Keratinocyte (primary cell): ENCODE measurements at regions not wholly inside any gene's neighbourhood (a gene's known extent, or its start where the extent isn't known, plus 50 kb on each side); places are given as distances from the start of the nearest gene placed in this dataset.

Experiments
- DNase-seq: peaks from one replicate; pipeline ENCODE4 v3.0.0-alpha.2; 2011; ENCODE audit warnings: low read depth, missing footprints, low spot score
- FAIRE-seq: peaks from 2 replicates; lab custom pipeline; 2011; peaks lifted over from hg19 to GRCh38; lab: Jason Lieb, UNC
- H2AFZ ChIP-seq: 2 replicates; pipeline ENCODE4 v1.6.0; 2012; ENCODE audit warnings: low read length, control low read depth, inconsistent platforms; ENCODE audit not compliant: control insufficient read depth
- H3K27ac ChIP-seq: 2 replicates; pipeline ENCODE4 v1.5.1; 2011; ENCODE audit warnings: low read length; ENCODE audit not compliant: control insufficient read depth, insufficient read depth
- H3K27me3 ChIP-seq: 3 replicates; pipeline ENCODE4 v1.6.0; 2011; ENCODE audit warnings: low read length; ENCODE audit not compliant: control insufficient read depth, insufficient read depth; ENCODE audit errors: extremely low read depth
- H3K36me3 ChIP-seq, 2 experiments: 2 replicates in 1 of 2; 3 replicates in 1 of 2; pipeline ENCODE4 v1.5.1; 2011; ENCODE audit warnings: low read length in 2 of 2, mild to moderate bottlenecking in 1 of 2; ENCODE audit not compliant: control insufficient read depth in 2 of 2, insufficient read depth in 2 of 2; ENCODE audit errors: extremely low read depth in 1 of 2
- H3K4me1 ChIP-seq: 3 replicates; pipeline ENCODE4 v1.5.1; 2011; ENCODE audit warnings: low read length; ENCODE audit not compliant: control insufficient read depth, insufficient read depth; ENCODE audit errors: extremely low read depth
- H3K4me2 ChIP-seq: 3 replicates; pipeline ENCODE4 v1.6.0; 2011; ENCODE audit warnings: low read depth, low read length; ENCODE audit not compliant: control insufficient read depth, insufficient read depth; ENCODE audit errors: extremely low read depth
- H3K4me3 ChIP-seq, 3 experiments: fragments of 200-600 bp in 1 of 3; sonication (generic) in 1 of 3; 2 replicates in 2 of 3; 3 replicates in 1 of 3; pipeline ENCODE4 v1.5.1; 2011 to 2016; ENCODE audit warnings: low read length in 3 of 3, mild to moderate bottlenecking in 3 of 3, control low read depth in 2 of 3, inconsistent platforms in 1 of 3, low read depth in 1 of 3, mixed read lengths in 1 of 3, mixed run types in 1 of 3, moderate library complexity in 1 of 3; ENCODE audit not compliant: control insufficient read depth in 2 of 3, insufficient read depth in 2 of 3; ENCODE audit errors: extremely low read depth in 1 of 3
- H3K79me2 ChIP-seq: 2 replicates; pipeline ENCODE4 v1.6.0; 2012; ENCODE audit warnings: low read length; ENCODE audit not compliant: control insufficient read depth, insufficient read depth
- H3K9ac ChIP-seq: 3 replicates; pipeline ENCODE4 v1.6.0; 2011; ENCODE audit warnings: low read length; ENCODE audit not compliant: control insufficient read depth, insufficient read depth; ENCODE audit errors: extremely low read depth
- H3K9me1 ChIP-seq: 3 replicates; pipeline ENCODE4 v1.6.0; 2011; ENCODE audit warnings: low read length; ENCODE audit not compliant: control insufficient read depth, insufficient read depth; ENCODE audit errors: extremely low read depth
- H3K9me3 ChIP-seq: 2 replicates; pipeline ENCODE4 v1.5.1; 2012; ENCODE audit warnings: low read depth, low read length; ENCODE audit not compliant: control insufficient read depth
- H4K20me1 ChIP-seq: 3 replicates; pipeline ENCODE4 v1.6.0; 2011; ENCODE audit warnings: low read length; ENCODE audit not compliant: control insufficient read depth, insufficient read depth; ENCODE audit errors: extremely low read depth
- CTCF ChIP-seq, 3 experiments: IDR thresholded peaks in 1 of 3; conservative IDR thresholded peaks in 1 of 3; optimal IDR thresholded peaks in 1 of 3; 2 replicates in 2 of 3; 3 replicates in 1 of 3; pipeline versions ENCODE3 to v1.5.1; 2011; ENCODE audit warnings: low read length in 3 of 3, mild to moderate bottlenecking in 3 of 3, moderate library complexity in 2 of 3, control low read depth in 1 of 3, inconsistent platforms in 1 of 3; ENCODE audit not compliant: insufficient read depth in 2 of 3; ENCODE audit errors: extremely low read depth in 1 of 3
- EZH2 ChIP-seq: IDR thresholded peaks from one replicate; pipeline ENCODE4 v1.6.1; 2012; ENCODE audit warnings: inconsistent platforms, mild to moderate bottlenecking, low read length, moderate library complexity
- dilution Hi-C: fragments of 300-500 bp; cut with MboI; formaldehyde crosslinking; loops from one replicate; pipeline ENCODE4 v1.7.0; 2020; ENCODE audit warnings: low sequenced_read_pairs; ENCODE audit not compliant: extremely low pct_ligation_motif_present

- Histone ChIP-seq H3K27ac (no peak overlapping the region), H3K9me3 (no peaks in the 10 kb centered on the region), H3K4me2 (no peak overlapping the region), H3K9me1 (no peaks in the 10 kb centered on the region), H4K20me1 (no peaks in the 10 kb centered on the region), H3K79me2 (no peaks in the 10 kb centered on the region), H2AFZ (no peak overlapping the region), H3K36me3 (no peaks in the 10 kb centered on the region), H3K9ac (no peak overlapping the region), H3K4me3 (no peak overlapping the region), H3K4me1 (no peaks in the 10 kb centered on the region), H3K27me3 (no peaks in the 10 kb centered on the region)
- DNase-seq (no peak), FAIRE-seq (no peak)
- dilution Hi-C loops, result no loop called here
- no peak for TF ChIP-seq EZH2
- TF ChIP-seq CTCF (optimal IDR thresholded peaks at IDR 0.05 in 1 of 3, IDR thresholded peaks at IDR 0.05 in 1 of 3, conservative IDR thresholded peaks at IDR 0.05 in 1 of 3; ENCODE audit: extremely low read depth in 1 of 3, insufficient read depth in 2 of 3, low read length in 3 of 3), result no peak
Measured at GRCh38 chr3:5425371-5425770, 237.9 kb downstream of the EDEM1 start.

- Histone ChIP-seq H3K4me3 (no peak overlapping the region), H3K27me3 (no peaks in the 10 kb centered on the region), H3K9me3 (no peaks in the 10 kb centered on the region), H3K4me2 (no peak overlapping the region), H2AFZ (no peak overlapping the region), H3K9me1 (no peaks in the 10 kb centered on the region), H3K79me2 (no peaks in the 10 kb centered on the region), H4K20me1 (no peaks in the 10 kb centered on the region), H3K36me3 (no peaks in the 10 kb centered on the region), H3K9ac (no peak overlapping the region), H3K4me1 (no peaks in the 10 kb centered on the region), H3K27ac (no peak overlapping the region)
- TF ChIP-seq EZH2 (no peak), CTCF (optimal IDR thresholded peaks at IDR 0.05 in 1 of 3, IDR thresholded peaks at IDR 0.05 in 1 of 3, conservative IDR thresholded peaks at IDR 0.05 in 1 of 3; ENCODE audit: extremely low read depth in 1 of 3, insufficient read depth in 2 of 3, low read length in 3 of 3) (peak; percentile 90 to 98 (median 93))
- DNase-seq (peak; percentile 1), FAIRE-seq (peak; percentile 59)
- dilution Hi-C loops, result no loop called here
Measured at GRCh38 chr3:5426094-5426883, 238.8 kb downstream of the EDEM1 start.
